HG02870 (cell line): ENCODE measurements at regions not wholly inside any gene's neighbourhood (a gene's known extent, or its start where the extent isn't known, plus 50 kb on each side); places are given as distances from the start of the nearest gene placed in this dataset.
"Not testable (repeated sequence)": the region's sequence is repeated elsewhere in the genome, so short reads cannot be mapped to it uniquely, and the experiment has no call there.

Experiments used
- ATAC-seq: cut with Tn5 transposase; IDR thresholded peaks from one replicate; pipeline ENCODE4 v1.9.1; 2021; ENCODE audit warnings: mild to moderate bottlenecking, moderate library complexity; ENCODE audit not compliant: unreplicated experiment

DNA sequence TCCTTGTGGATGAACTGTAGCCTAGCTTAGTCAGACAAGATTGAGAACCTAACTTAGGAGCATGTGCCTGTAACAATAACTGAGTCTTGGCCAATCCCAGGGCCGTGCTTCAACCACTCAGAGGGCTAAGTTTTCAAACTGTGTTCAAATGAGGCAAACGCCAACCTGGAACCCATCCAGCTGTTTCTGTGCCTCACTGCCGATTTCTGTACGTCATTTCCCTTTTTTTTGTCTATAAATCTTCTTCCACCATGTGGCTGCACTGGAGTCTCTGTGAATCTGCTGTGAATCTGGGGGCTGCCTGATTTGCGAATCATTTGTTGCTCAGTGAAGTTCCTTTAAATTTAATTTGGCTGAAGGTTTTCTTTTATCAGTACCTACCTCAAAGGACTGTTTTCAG lies 115.0 kb upstream of the CHD6 start:
- no peak for ATAC-seq

DNA sequence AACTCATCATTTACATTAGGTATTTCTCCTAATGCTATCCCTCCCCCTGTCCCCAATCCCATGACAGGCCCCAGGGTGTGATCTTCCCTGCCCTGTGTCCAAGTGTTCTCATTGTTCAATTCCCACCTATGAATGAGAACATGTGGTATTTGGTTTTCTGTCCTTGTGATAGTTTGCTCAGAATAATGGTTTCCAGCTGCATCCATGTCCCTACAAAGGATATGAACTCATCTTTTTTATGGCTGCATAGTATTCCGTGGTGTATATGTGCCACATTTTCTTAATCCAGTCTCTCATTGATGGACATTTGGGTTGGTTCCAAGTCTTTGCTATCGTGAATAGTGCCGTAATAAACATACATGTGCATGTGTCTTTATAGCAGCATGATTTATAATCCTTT lies 113.0 kb upstream of the CHD6 start:
- ATAC-seq, result not testable (repeated sequence)

DNA sequence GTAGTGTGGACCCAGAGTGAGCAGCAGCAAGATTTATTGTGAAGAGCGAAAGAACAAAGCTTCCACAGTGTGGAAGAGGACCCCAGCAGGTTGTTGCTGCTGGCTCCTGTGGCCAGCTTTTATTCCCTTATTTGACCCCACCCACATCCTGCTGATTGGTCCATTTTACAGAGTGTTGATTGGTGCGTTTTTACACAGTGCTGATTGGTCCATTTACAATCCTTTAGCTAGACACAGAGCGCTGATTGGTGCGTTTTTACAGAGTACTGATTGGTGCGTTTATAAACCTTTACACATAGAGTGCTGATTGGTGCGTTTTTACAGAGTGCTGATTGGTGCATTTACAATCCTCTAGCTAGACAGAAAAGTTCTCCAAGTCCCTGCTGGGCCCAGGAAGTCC lies 109.5 kb upstream of the CHD6 start:
- ATAC-seq, result not testable (repeated sequence)

DNA sequence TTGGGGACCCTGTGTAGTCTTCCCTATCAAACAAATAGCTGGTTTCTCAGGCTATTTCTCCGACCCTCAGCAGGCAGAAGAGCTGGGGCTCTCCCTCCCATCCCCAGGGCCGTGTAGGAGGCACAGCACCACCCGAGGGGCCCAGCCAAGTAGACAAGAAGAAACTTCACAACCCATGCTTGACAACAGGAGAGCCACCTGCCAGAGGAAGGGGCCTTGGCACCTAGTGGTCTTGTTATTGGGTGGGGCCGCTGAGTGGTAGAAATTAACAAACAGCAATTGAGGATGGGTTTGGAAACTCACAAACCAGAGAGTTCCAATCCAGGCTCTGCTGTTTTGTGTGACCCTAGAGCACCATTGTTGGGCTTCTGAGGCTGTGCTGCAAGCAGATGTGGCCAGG lies 108.5 kb upstream of the CHD6 start:
- ATAC-seq, result no peak

DNA sequence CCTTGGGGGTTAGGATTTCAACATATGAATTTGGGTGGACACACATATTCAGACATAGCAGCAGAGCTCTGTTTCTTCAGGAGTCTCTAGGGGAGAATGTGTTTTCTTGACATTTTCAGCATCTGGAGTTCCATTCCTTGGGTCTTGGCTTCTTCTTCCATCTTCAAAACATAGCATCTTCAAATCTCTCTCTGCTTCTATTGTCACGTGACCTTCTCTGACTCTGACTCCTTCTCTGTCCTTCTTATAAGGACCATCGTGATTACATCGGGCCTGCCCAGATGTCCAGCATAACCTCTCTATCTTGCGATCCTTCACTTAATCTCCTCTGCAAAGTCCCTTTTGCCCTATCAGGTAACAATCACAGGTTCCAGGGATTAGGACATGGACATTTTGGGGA lies 101.0 kb upstream of the CHD6 start:
- no peak for ATAC-seq

DNA sequence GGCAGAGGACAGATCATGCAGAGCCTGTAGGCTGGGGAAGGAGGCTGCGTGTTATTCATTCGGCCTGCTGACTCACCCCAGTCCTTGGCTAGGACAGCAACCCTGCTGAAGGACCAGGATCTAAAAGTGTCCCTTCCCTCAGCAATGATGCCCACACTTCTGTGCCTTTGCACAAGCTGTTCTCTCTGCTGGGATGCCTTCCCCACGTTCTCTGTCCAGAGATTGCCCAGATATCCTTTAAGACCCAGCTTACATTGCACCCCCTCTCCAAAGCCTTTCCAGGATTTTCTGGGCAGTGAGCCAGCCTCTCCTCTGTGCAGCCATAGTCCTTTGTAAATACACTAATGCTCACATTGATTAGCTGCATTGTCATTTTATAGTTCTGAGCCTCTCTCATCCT lies 99.3 kb upstream of the CHD6 start:
- ATAC-seq, result no peak

DNA sequence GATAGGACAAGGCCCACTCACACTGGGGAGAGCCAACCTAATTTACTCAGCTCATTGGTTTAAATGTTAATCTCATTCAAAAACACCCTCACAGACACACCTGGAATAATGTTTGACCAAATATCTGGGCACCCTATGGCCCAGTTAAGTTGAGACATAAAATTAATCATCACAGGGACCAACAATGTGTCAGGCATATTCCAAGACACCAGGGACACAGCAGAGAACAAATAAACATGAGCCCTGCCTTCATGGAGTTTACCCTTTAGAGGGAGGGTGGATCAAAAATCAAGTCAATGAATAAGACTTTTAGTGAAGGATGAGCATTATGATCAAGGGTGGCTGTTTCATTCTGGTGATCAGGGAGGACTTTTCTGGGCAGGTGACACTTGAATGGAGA lies 98.7 kb upstream of the CHD6 start:
- no peak for ATAC-seq

DNA sequence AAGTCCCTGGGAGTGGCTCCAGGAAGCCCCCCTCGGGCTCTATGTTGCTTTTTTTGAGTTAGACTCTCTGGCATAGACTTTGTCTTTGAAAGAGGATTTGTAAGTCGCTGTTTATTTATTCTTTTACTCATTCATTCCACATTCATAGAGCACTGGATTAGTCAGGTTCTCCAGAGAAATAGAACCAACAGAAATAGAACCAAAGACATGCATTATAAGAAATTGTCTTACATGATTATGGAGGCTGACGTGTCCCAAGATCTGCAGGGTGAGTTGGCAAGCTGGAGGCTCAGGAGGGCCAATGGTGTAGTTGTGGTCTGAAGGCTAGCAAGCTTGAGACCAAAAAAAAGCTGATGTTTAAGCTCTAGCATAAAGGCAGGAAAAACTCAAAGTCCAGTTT lies 98.3 kb upstream of the CHD6 start:
- no peak for ATAC-seq

DNA sequence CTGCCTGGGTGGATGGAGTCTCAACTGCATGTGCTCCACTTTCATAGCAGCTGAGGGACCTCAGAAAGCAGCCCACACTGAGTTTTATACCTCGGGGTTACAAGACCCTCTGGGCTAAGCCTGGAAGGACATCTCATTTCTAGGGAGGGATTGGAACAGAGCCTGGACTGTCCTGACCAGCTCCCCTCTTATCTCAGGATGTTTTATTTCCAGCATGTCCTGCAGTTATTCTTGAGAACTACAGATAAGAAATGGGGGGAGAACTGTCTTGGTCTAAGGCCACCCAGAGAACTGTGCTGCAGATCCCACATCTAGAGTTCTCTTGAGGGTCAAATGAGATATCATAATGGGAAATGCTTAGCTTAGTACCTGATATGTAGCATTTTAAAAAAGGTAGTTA lies 97.3 kb upstream of the CHD6 start:
- no peak for ATAC-seq

DNA sequence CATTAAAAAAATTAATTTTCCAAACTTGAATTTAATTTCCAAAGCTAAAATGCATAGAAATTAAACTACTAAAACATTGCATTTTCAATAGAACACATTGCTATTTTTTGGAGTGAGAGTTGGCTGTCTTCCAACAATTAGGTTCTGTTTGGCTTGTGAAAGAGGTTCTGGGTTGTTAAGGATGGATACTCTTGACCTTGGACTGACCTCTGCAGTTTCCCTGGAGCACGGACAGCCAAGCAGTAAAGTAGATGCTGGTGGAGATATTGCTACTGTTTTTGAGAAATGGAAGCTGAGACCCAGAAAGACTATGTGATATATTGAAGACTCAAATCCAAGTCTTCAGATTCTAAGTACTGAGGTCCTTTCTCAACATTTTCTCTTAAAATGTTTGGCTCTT lies 95.9 kb upstream of the CHD6 start:
- no peak for ATAC-seq

DNA sequence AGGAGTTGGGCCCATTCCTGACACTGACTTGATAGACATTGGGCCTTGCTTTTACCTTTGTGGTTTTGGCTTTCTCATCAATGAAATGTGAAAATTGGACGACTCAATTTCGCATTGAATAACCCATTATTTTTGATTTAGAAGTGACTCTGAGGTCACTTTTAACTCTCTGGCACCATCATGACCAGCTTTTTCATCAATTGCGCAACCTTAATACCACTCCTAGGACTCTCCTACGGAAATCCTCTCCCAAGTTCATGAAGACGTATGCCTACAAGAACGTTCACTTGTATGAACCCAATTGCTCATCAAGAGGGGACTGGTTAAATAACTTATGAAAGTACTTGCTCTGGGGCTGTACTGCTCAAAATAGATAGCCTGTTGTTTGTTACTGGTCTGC lies 86.7 kb upstream of the CHD6 start:
- ATAC-seq, result no peak

DNA sequence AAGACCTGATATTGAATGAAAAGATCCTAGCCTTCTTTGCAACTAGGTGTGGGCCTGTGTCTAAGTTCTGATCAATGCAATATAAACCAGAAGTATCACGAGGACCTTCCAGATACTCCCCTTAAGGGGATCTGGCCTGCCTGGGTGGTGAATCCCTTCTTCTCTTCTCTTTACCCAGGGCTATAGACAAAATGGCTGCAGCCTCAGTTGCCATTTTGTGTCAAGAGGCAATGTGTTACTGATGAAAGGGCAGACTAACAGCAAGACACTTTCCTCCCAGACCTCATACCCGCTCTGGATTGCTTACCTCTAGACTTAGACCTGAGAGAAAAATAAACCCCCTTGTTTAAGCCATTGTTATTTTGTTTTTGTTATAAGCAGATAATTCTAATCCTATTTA lies 84.5 kb upstream of the CHD6 start:
- ATAC-seq, result no peak

DNA sequence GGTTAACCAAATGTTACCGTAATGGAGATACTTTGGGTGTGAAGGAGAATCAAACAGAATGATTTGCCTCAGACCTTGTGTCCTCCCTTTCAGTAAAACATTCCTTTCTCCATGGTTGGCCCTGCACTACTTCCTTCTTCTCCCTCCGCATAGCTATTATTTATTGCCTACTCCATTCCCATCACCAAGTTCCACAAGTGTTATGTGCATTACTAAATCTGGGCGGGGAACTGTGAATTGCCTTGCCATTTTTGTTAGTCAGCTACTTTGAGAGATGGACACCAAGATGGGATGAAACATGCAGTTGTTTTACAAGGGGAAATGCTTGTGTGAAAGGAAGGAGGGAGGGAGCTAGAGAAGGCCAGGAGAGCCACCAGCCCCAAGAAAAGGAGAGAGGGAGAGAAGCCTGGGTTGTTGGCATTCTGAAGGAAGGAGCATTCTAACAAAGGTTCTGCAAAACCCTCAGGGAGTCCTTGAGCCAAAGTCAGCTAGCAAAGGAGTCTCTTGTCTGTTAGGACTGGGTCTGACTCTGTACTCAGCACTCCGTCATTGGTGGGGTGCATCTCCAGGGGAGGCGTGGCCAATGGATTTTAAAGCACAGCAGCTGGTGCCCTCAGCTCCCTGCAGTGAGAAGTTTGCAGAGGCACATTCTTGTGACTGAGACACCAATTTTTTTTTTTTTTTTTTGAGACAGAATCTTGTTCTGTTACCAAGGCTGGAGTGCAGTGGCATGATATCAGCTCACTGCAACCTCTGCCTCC lies 83.6 kb upstream of the CHD6 start:
- ATAC-seq, result no peak

DNA sequence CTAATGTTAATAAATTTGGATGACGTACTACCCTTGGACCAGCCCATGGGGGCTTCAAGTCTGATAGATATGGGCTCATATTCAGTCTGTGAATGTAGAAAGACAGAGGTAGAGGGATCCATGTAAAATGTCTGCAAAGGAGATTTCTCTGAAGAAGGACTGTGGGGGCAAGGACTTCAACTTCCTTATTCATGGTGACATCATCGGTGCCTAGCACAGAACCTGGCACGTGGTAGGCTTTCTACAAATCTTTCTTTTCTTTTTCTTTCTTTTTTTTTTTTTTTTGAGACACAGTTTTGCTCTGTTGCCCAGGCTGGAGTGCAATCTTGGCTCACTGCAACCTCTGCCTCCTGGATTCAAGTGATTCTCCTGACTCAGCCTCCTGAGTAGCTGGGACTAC lies 81.5 kb upstream of the CHD6 start:
- not testable (repeated sequence) for ATAC-seq

DNA sequence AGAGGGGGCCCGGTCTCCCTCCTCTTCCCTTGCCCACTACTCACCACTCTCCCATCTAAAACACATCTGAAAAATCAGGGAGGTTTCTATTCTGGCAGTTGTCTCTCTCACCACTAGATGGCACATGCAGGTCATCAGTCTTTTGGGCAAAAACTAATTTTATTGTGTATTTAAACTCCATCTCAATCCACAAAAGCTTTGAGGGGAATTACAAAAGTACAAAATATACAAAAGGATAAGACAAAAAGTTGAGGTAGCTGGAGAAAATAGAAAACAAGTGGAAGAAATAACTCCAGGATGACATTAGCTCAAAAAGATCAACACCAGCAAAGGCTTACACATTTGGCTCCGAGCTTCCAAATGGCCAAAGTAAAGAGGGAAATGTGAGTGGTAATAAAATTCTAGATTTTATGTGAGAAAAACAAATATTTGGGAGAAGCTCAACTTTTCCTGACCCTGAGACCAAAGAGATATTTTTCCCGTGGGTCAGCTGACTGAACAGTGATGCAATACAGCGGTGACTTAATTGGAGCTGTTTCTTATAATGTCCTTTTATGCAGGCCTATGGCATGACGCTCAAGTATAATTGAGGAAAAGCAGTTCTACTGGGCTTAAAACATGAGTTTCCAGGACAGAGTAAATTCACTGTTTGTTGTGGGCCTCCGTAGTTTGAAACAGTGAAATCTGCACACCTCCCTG lies 79.8 kb upstream of the CHD6 start:
- no peak for ATAC-seq

DNA sequence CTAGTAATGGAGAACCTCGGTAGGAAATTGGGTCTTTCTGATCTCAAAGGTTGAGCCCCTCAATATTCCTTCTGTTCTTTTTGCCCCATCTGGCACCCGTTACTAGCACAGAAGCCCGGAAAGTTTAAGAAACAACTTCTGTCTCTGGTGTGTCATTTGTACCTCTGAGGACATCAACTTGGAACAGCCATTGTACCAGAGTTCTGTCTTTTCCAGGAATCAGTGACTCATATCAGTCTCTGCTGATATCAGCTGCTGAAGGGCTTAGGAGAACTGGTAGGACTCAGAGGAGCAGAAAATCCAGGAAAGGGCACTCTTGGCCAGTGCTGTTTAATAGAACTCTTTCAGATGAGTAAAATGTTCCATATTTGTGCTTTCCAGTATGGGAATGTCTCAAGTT lies 78.3 kb upstream of the CHD6 start:
- ATAC-seq, result no peak

DNA sequence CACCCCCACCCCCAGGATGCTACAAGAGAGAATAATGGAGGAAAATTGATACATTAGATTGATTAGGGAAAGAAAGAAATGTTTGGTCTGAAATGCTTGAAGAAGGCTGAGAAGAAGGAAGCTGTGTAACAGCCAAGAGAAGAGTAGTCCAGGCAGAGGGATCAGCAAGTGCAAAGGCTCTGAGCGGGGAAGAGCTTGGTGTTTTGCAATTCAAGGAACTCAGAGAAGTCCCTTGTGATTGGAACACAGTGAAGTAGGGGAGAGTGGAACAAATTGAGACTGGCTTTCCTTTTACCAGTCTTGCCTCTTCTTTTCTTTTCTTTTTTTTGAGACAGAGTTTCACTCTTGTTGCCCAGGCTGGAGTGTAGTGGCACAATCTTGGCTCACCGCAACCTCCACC lies 76.6 kb upstream of the CHD6 start:
- no peak for ATAC-seq

DNA sequence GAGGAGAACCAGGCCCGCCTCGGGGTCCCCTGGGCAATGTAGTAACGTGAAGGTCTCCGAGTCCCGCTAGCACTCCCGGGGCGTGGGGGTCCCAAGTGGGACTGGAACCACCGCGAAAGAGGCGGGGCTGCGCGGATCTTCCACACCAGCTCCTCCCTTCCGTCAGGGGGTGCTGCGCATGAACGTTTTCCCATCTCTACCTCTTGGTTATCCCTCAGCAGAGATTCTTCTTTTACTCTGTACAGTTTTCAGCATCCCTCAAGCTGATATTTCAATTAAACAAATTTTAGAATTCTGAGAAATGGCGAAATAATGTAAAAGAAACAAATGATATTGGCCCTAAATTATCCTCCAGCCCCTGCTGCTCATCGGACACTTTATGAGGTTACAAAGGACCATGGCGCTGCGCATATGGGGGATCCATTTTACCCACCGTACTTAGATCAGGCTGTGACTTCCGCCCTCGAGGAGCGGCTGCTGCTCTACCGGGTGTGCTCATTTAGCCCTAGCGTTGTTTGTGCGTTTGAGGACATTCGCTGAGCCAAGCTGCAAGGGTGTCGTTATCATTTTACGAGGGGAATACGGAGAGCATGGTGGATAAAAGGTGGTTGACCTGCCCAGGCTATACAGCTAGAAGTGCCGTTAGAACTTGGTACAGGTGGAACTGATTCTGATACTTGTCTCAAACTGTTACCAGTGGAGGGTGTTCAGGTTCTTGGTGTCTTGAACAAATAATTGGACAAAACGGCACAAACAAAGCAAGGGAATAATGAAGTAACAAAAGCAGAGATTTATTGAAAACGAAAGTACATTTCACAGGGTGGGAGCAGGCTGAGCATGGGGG lies 75.2 kb upstream of the CHD6 start:
- ATAC-seq, result peak; percentile 80

DNA sequence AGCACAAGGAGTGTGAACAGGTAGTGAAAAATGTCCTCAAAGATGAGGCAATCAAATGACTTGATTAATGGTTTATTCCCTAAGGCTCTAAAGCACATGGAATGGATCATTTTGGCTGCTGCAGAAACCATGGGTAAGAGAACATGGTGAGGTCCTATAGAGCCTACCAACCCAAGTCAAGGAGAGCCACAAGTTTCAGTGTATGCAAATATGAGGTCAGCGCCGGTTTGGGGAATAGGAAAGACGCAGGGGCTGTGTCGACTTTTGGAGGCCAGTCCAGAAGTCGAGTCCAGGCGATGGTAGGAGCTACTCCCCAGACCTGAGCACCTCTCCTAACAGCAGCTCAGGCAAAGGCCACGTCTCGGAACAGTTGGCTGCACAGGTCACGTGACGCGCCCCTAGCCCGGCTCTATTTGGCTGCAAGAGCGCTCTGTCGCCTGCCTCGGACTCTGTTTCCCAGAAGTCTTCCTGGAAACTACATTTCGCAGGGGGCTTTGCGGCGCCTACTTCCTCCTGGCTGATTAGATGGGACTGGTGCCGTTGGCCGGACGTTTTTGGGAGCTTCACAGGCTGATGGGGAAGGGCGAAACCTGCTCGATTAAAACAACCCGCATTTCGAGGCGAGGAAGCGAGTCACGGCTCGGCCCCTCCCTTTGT lies 74.4 kb upstream of the CHD6 start:
- peak; percentile 51 for ATAC-seq

DNA sequence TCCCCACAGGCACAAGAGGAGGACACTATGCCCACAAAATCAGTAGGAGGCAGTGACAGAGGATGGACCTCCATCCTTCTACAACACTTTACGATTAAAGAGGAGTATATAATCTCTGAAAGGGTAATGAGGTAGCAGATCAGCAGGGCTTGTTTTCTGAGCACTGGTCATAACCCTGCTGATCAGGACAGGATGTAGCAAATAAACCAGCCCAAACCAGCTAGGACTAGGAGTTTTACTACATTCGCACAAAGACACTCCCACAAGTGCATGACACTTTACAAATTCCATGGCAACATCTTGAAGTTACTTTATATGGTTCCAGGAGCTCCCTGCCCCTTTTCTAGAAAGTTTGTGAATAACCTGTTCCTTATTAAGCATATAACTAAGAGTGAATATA lies 73.3 kb upstream of the CHD6 start:
- ATAC-seq, result no peak

DNA sequence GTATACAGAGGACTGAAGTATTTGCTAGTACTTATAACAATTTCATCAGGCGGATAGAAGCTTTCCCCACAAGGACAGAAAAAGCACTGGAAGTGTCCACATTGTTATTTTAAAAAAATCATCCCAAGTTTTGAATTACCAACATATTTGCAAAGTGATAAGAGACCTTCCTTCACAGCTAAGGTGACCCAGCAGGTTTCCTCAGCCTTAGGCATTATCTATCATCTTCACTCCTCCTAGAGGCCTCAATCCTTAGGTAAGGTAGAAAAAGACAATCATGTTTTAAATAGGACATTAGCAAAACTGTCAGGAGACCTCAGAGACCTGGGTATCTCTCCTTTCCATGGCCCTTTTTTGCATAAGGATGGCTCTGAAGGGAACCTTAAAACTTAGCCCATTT lies 72.5 kb upstream of the CHD6 start:
- ATAC-seq, result no peak
